Osteoblast (primary cell): ENCODE measurements at regions not wholly inside any gene's neighbourhood (a gene's known extent, or its start where the extent isn't known, plus 50 kb on each side); places are given as distances from the start of the nearest gene placed in this dataset.
A peak's percentile ranks its signal among the peaks of the same experiment; 100 is the strongest.

Experiments
- DNase-seq: peaks from one replicate; pipeline ENCODE4 v3.0.0; 2011; ENCODE audit warnings: low spot score, mixed read lengths; ENCODE audit not compliant: insufficient read length; ENCODE audit errors: missing footprints
- H2AFZ ChIP-seq: 2 replicates; pipeline ENCODE4 v1.6.0; 2011; ENCODE audit warnings: mild to moderate bottlenecking, low read length
- H3K27ac ChIP-seq: 2 replicates; pipeline ENCODE4 v1.5.1; 2011; ENCODE audit warnings: mild to moderate bottlenecking, low read depth, low read length, moderate library complexity
- H3K27me3 ChIP-seq: 2 replicates; pipeline ENCODE4 v1.6.0; 2012; ENCODE audit warnings: mild to moderate bottlenecking, control low read depth, inconsistent platforms, low read length, moderate library complexity; ENCODE audit not compliant: insufficient read depth
- H3K36me3 ChIP-seq: 2 replicates; pipeline ENCODE4 v1.5.1; 2011; ENCODE audit warnings: mild to moderate bottlenecking, low read length, control low read depth, moderate library complexity; ENCODE audit not compliant: insufficient read depth
- H3K4me1 ChIP-seq: 2 replicates; pipeline ENCODE4 v1.5.1; 2011; ENCODE audit warnings: mild to moderate bottlenecking, low read length, control low read depth, moderate library complexity; ENCODE audit not compliant: insufficient read depth
- H3K4me2 ChIP-seq: 2 replicates; pipeline ENCODE4 v1.6.0; 2011; ENCODE audit warnings: mild to moderate bottlenecking, low read length; ENCODE audit not compliant: insufficient read depth
- H3K4me3 ChIP-seq: fragments of 200-600 bp; sonication (generic); 3 replicates; pipeline ENCODE4 v1.5.1; 2012; ENCODE audit warnings: mild to moderate bottlenecking, low read length, inconsistent platforms; ENCODE audit not compliant: insufficient read depth
- H3K79me2 ChIP-seq: 2 replicates; pipeline ENCODE4 v1.6.0; 2012; ENCODE audit warnings: mild to moderate bottlenecking, low read length, control low read depth, inconsistent platforms; ENCODE audit not compliant: insufficient read depth
- H3K9me3 ChIP-seq: 2 replicates; pipeline ENCODE4 v1.5.1; 2011; ENCODE audit warnings: low read depth, low read length, control low read depth
- H4K20me1 ChIP-seq: 2 replicates; pipeline ENCODE4 v1.6.0; 2012; ENCODE audit warnings: mild to moderate bottlenecking, low read length, control low read depth; ENCODE audit not compliant: insufficient read depth
- TF ChIP-seq, protein P1 (sequence below): IDR thresholded peaks from 2 replicates; pipeline ENCODE4 v1.5.1; 2011; ENCODE audit warnings: mild to moderate bottlenecking, low read depth, low read length, moderate library complexity; ENCODE audit errors: extremely low read depth

GRCh38 chr1:220970311-220970710, 91.1 kb downstream of the HLX start:
- no peak for DNase-seq
- no peak overlapping the region for H3K27ac ChIP-seq
- H3K4me2 ChIP-seq, result no peak overlapping the region
- no peak overlapping the region for H3K4me3 ChIP-seq
- no peaks in the 10 kb centered on the region for H3K27me3 ChIP-seq
- no peaks in the 10 kb centered on the region for H3K79me2 ChIP-seq
- no peaks in the 10 kb centered on the region for H3K36me3 ChIP-seq
- peak overlapping the region; percentile 67 for H2AFZ ChIP-seq
- H3K4me1 ChIP-seq, result peaks cover 18% of the 10 kb centered on the region
- no peaks in the 10 kb centered on the region for H4K20me1 ChIP-seq
- TF ChIP-seq, protein P1, sequence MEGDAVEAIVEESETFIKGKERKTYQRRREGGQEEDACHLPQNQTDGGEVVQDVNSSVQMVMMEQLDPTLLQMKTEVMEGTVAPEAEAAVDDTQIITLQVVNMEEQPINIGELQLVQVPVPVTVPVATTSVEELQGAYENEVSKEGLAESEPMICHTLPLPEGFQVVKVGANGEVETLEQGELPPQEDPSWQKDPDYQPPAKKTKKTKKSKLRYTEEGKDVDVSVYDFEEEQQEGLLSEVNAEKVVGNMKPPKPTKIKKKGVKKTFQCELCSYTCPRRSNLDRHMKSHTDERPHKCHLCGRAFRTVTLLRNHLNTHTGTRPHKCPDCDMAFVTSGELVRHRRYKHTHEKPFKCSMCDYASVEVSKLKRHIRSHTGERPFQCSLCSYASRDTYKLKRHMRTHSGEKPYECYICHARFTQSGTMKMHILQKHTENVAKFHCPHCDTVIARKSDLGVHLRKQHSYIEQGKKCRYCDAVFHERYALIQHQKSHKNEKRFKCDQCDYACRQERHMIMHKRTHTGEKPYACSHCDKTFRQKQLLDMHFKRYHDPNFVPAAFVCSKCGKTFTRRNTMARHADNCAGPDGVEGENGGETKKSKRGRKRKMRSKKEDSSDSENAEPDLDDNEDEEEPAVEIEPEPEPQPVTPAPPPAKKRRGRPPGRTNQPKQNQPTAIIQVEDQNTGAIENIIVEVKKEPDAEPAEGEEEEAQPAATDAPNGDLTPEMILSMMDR, result no peak
- H3K9me3 ChIP-seq, result no peaks in the 10 kb centered on the region

- H3K4me2 ChIP-seq, result no peak overlapping the region
- H2AFZ ChIP-seq, result no peak overlapping the region
- no peak overlapping the region for H3K4me3 ChIP-seq
- no peak overlapping the region for H3K27ac ChIP-seq
- no peaks in the 10 kb centered on the region for H3K27me3 ChIP-seq
- no peaks in the 10 kb centered on the region for H4K20me1 ChIP-seq
- H3K79me2 ChIP-seq, result no peaks in the 10 kb centered on the region
- TF ChIP-seq, protein P1, result no peak
- H3K9me3 ChIP-seq, result no peaks in the 10 kb centered on the region
- H3K36me3 ChIP-seq, result no peaks in the 10 kb centered on the region
- peaks cover 18% of the 10 kb centered on the region for H3K4me1 ChIP-seq
- DNase-seq, result no peak
Measured at GRCh38 chr1:220971221-220971620, 92.0 kb downstream of the HLX start.

DNA sequence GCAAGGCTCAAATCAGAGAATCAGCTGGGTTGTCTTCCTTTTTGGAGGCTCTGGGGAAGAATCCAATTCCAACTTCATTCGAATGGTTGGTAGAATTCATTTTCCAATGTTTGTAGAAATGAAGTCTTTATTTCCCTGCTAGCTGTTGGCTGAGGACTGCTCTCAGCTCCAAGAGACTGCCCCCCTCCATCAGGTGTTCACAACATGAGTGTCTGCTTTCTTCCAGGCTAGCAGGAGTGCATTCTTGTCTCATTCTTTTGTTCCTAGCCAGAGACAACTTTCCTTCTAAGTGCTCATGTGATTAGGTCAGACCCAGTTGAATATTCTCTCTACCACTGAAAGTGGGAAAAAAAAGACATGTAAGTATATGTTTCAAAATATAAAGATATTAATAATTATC, 95.2 kb downstream of the HLX start:
- no peaks in the 10 kb centered on the region for H3K9me3 ChIP-seq
- no peak overlapping the region for H3K4me2 ChIP-seq
- H4K20me1 ChIP-seq, result no peaks in the 10 kb centered on the region
- H3K4me1 ChIP-seq, result peaks cover 6% of the 10 kb centered on the region
- no peak for DNase-seq
- peak overlapping the region; percentile 42 for H2AFZ ChIP-seq
- H3K36me3 ChIP-seq, result no peaks in the 10 kb centered on the region
- H3K79me2 ChIP-seq, result no peaks in the 10 kb centered on the region
- TF ChIP-seq, protein P1, result no peak
- no peak overlapping the region for H3K27ac ChIP-seq
- no peak overlapping the region for H3K4me3 ChIP-seq
- H3K27me3 ChIP-seq, result no peaks in the 10 kb centered on the region

GRCh38 chr1:220976390-220976789, 97.1 kb downstream of the HLX start:
- H3K79me2 ChIP-seq, result no peaks in the 10 kb centered on the region

More at GRCh38 chr1:220976390-220976789, 97.1 kb downstream of the HLX start:
- Histone ChIP-seq H3K4me2 (no peak overlapping the region), H3K4me3 (no peak overlapping the region), H4K20me1 (no peaks in the 10 kb centered on the region), H3K36me3 (no peaks in the 10 kb centered on the region), H3K27ac (no peak overlapping the region), H2AFZ (no peak overlapping the region), H3K4me1 (no peaks in the 10 kb centered on the region), H3K9me3 (no peaks in the 10 kb centered on the region), H3K27me3 (no peaks in the 10 kb centered on the region)
- TF ChIP-seq, protein P1, result no peak
- DNase-seq, result no peak
